ENCODE measurements at regions not wholly inside any gene's neighbourhood (a gene's known extent, or its start where the extent isn't known, plus 50 kb on each side); places are given as distances from the start of the nearest gene placed in this dataset.
A peak's percentile ranks its signal among the peaks of the same experiment; 100 is the strongest.

- no peak for TF ChIP-seq CTCF (IDR thresholded peaks at IDR 0.05)
- no peak overlapping the region; the same call in 1 of the 2 replicates for H3K27ac Mint-ChIP-seq
- H3K9me3 Mint-ChIP-seq: peaks cover 7% of the 10 kb centered on the region
- H3K27me3 Mint-ChIP-seq (ENCODE audit: insufficient read depth): peaks cover 1% of the 10 kb centered on the region; the same call in 1 of the 2 replicates
- no peak for DNase-seq
- peaks cover 14% of the 10 kb centered on the region for H3K36me3 Mint-ChIP-seq (ENCODE audit: low read depth)
- H3K4me1 Mint-ChIP-seq (ENCODE audit: low read depth): peaks cover 44% of the 10 kb centered on the region
- H3K4me3 Mint-ChIP-seq: no peak overlapping the region
Measured at GRCh38 chr1:67627336-67627735, 57.7 kb upstream of the GADD45A start.

- no peak for TF ChIP-seq CTCF (IDR thresholded peaks at IDR 0.05)
- no peak for DNase-seq
- H3K9me3 Mint-ChIP-seq: peaks cover 7% of the 10 kb centered on the region
- H3K27me3 Mint-ChIP-seq (ENCODE audit: insufficient read depth): peaks cover 1% of the 10 kb centered on the region; the same call in 1 of the 2 replicates
- H3K4me1 Mint-ChIP-seq (ENCODE audit: low read depth): peaks cover 44% of the 10 kb centered on the region
- H3K36me3 Mint-ChIP-seq (ENCODE audit: low read depth): peaks cover 14% of the 10 kb centered on the region
- no peak overlapping the region for H3K27ac Mint-ChIP-seq
- H3K4me3 Mint-ChIP-seq: no peak overlapping the region
Measured at GRCh38 chr1:67627906-67628305, 57.1 kb upstream of the GADD45A start.

- H3K9me3 Mint-ChIP-seq: peaks cover 7% of the 10 kb centered on the region
- peaks cover 44% of the 10 kb centered on the region for H3K4me1 Mint-ChIP-seq (ENCODE audit: low read depth)
- TF ChIP-seq CTCF (IDR thresholded peaks at IDR 0.05): no peak
- no peak overlapping the region for H3K27ac Mint-ChIP-seq
- peak; percentile 21 for DNase-seq
- H3K4me3 Mint-ChIP-seq: no peak overlapping the region
- H3K36me3 Mint-ChIP-seq (ENCODE audit: low read depth): peaks cover 14% of the 10 kb centered on the region
- H3K27me3 Mint-ChIP-seq (ENCODE audit: insufficient read depth): peaks cover 1% of the 10 kb centered on the region; the same call in 1 of the 2 replicates
Measured at GRCh38 chr1:67629370-67630075, 55.5 kb upstream of the GADD45A start.

- no peak overlapping the region for H3K4me3 Mint-ChIP-seq
- H3K27me3 Mint-ChIP-seq (ENCODE audit: insufficient read depth): peaks cover 1% of the 10 kb centered on the region; the same call in 1 of the 2 replicates
- TF ChIP-seq CTCF (IDR thresholded peaks at IDR 0.05): no peak
- peaks cover 7% of the 10 kb centered on the region for H3K9me3 Mint-ChIP-seq
- H3K36me3 Mint-ChIP-seq (ENCODE audit: low read depth): peaks cover 14% of the 10 kb centered on the region
- DNase-seq: no peak
- no peak overlapping the region for H3K27ac Mint-ChIP-seq
- peaks cover 52% of the 10 kb centered on the region for H3K4me1 Mint-ChIP-seq (ENCODE audit: low read depth)
Measured at GRCh38 chr1:67630438-67631045, 54.5 kb upstream of the GADD45A start.

GRCh38 chr1:67632356-67632755 is 52.6 kb upstream of the GADD45A start:
- Mint-ChIP-seq H3K4me3 (no peak overlapping the region), H3K27ac (no peak overlapping the region), H3K36me3 (ENCODE audit: low read depth) (peaks cover 12% of the 10 kb centered on the region), H3K9me3 (peaks cover 5% of the 10 kb centered on the region), H3K4me1 (ENCODE audit: low read depth) (peaks cover 36% of the 10 kb centered on the region), H3K27me3 (ENCODE audit: insufficient read depth) (peaks cover under 1% of the 10 kb centered on the region; the same call in 1 of the 2 replicates)
- no peak for TF ChIP-seq CTCF (IDR thresholded peaks at IDR 0.05)
- no peak for DNase-seq
